Endothelial cell (in vitro differentiated cells): ENCODE measurements at regions not wholly inside any gene's neighbourhood (a gene's known extent, or its start where the extent isn't known, plus 50 kb on each side); places are given as distances from the start of the nearest gene placed in this dataset.

Experiments
- DNase-seq: peaks from one replicate; pipeline ENCODE4 v3.0.0; 2021; ENCODE audit warnings: low spot score
- H3K27ac Mint-ChIP-seq: one replicate; pipeline ENCODE4 v1.8.0; 2021; ENCODE audit warnings: mixed read lengths, inconsistent platforms; ENCODE audit not compliant: unreplicated experiment
- H3K27me3 Mint-ChIP-seq: one replicate; pipeline ENCODE4 v1.8.0; 2021; ENCODE audit warnings: mild to moderate bottlenecking, moderate library complexity, mixed read lengths, inconsistent platforms; ENCODE audit not compliant: unreplicated experiment
- H3K36me3 Mint-ChIP-seq: one replicate; pipeline ENCODE4 v1.8.0; 2021; ENCODE audit warnings: mild to moderate bottlenecking, low read depth, mixed read lengths, inconsistent platforms; ENCODE audit not compliant: unreplicated experiment
- H3K4me1 Mint-ChIP-seq: one replicate; pipeline ENCODE4 v1.8.0; 2021; ENCODE audit warnings: mild to moderate bottlenecking, mixed read lengths, inconsistent platforms; ENCODE audit not compliant: unreplicated experiment
- H3K4me3 Mint-ChIP-seq: one replicate; pipeline ENCODE4 v1.8.0; 2021; ENCODE audit warnings: mild to moderate bottlenecking, mixed read lengths, inconsistent platforms; ENCODE audit not compliant: unreplicated experiment
- H3K9me3 Mint-ChIP-seq: one replicate; pipeline ENCODE4 v1.8.0; 2021; ENCODE audit warnings: mixed read lengths, inconsistent platforms; ENCODE audit not compliant: unreplicated experiment
- TF ChIP-seq, protein P1 (sequence below): fragments of 200-600 bp; sonication (generic); IDR thresholded peaks from one replicate; pipeline ENCODE4 v1.5.0; 2021; ENCODE audit warnings: antibody characterized with exemption; ENCODE audit not compliant: unreplicated experiment

DNA sequence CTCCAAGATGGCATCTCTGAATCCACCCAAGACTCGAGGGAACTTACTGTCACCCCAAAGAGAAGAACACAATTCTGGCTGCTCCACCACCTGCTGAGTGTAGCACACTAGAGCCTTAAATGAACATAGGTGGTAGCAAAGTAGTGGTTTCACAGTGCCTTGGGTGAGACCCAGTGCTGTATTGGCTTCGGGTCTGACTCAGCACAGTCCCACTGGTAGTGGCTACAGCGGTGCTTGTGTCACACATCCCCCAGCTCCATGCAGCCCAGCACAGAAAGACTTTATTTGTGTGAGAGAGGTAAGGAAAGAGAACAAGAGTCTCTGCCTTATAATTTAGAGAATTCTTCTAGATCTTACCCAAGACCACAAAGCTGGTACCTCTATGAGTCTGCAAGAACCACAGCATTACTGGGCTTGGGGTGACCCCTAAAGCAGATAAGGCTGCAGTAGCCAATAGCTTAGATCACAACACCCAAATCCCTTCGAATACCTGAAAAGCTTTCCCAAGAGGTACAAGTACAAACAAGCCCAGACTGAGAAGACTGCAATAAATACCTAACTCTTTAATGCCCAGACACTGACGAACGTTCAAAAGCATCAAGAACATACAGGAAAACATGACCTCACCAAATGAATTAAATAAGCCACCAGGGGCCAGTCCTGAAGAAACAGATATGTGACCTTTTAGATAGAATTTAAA is 83.3 kb upstream of the SLC38A4 start:
- Mint-ChIP-seq H3K4me1 (no peaks in the 10 kb centered on the region), H3K36me3 (no peaks in the 10 kb centered on the region), H3K27me3 (no peaks in the 10 kb centered on the region), H3K4me3 (no peak overlapping the region), H3K27ac (no peak overlapping the region), H3K9me3 (no peaks in the 10 kb centered on the region)
- no peak for DNase-seq
- TF ChIP-seq, protein P1, sequence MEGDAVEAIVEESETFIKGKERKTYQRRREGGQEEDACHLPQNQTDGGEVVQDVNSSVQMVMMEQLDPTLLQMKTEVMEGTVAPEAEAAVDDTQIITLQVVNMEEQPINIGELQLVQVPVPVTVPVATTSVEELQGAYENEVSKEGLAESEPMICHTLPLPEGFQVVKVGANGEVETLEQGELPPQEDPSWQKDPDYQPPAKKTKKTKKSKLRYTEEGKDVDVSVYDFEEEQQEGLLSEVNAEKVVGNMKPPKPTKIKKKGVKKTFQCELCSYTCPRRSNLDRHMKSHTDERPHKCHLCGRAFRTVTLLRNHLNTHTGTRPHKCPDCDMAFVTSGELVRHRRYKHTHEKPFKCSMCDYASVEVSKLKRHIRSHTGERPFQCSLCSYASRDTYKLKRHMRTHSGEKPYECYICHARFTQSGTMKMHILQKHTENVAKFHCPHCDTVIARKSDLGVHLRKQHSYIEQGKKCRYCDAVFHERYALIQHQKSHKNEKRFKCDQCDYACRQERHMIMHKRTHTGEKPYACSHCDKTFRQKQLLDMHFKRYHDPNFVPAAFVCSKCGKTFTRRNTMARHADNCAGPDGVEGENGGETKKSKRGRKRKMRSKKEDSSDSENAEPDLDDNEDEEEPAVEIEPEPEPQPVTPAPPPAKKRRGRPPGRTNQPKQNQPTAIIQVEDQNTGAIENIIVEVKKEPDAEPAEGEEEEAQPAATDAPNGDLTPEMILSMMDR, result no peak

DNA sequence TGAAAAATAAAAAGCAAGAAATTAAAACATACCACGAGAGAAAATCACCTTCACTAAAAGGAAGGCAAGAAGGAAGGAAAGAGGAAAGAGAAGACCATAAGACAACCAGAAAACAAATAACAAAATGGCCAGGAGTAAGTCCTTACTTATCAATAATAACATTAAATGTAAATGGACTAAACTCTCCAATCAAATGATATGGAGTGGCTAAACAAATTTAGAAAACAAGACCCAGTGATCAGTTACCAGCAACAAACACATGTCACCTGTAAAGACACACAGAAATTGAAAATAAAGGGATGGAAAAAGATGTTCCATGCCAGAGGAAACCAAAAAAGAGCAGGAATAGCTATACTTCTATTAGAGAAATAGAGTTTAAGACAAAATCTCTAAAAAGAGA is 85.0 kb upstream of the SLC38A4 start:
- Mint-ChIP-seq H3K9me3 (no peaks in the 10 kb centered on the region), H3K4me3 (no peak overlapping the region), H3K27ac (no peak overlapping the region), H3K27me3 (no peaks in the 10 kb centered on the region), H3K36me3 (no peaks in the 10 kb centered on the region), H3K4me1 (no peaks in the 10 kb centered on the region)
- TF ChIP-seq, protein P1, result no peak
- DNase-seq, result no peak

DNA sequence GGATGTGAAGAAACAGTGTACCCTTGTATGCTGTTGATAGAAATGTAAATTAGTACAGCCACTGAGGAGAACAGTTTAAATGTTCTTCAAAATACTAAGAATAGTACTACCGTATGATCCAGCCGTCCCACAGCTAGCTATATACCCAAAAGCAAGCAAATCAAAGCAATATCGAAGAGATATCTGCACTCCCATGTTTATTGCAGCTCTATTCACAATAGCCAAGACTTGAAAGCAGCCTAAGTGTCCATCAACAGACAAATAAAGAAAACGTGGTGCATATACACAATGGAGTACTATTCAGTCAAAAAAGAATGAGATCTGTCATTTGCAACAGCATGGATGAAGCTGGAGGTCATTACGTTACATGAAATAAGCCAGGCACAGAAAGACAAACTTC is 88.5 kb upstream of the SLC38A4 start:
- TF ChIP-seq, protein P1, result no peak
- Mint-ChIP-seq H3K27ac (no peak overlapping the region), H3K9me3 (no peaks in the 10 kb centered on the region), H3K36me3 (no peaks in the 10 kb centered on the region), H3K4me1 (no peaks in the 10 kb centered on the region), H3K27me3 (peaks cover 2% of the 10 kb centered on the region), H3K4me3 (no peak overlapping the region)
- no peak for DNase-seq

DNA sequence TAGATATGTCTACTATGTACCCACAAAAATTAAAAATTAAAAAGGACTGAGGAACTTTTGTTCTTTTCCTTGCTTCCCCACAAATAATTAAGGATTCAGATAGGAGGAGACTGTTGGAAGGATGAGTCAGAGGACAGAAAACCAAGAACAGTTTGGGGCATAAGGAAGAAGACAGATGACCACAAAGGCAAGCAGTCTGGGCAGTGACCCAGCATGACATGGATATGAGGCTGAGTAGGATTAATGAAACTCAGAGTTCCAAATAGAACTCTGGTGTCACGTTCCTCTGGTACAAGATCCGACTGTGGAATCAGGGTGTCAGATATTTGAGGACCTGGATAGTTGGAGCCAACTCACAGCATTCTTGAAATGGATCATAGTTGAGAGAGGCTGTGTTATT is 89.3 kb upstream of the SLC38A4 start:
- no peaks in the 10 kb centered on the region for H3K9me3 Mint-ChIP-seq
- no peak for DNase-seq
- no peaks in the 10 kb centered on the region for H3K36me3 Mint-ChIP-seq

DNA sequence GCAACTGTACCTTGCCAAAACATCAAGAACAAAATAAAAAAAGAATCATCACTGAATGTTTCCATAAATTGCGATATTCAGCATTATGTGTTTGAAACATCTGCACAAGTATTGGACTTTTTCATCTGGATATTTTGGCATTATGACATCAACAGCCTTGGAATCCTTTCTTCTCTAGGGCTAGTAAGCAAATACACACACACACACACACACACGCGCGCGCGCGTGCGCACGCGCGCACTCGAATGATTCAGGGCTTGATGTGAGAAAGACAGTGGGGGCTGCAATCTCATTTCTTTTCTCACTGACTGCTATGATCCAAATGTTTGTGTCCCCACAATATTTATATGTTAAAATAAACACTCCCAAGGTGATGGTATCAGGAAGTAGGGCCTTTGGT is 90.0 kb upstream of the SLC38A4 start:
- TF ChIP-seq, protein P1, result no peak
- Mint-ChIP-seq H3K36me3 (no peaks in the 10 kb centered on the region), H3K4me1 (no peaks in the 10 kb centered on the region), H3K27ac (no peak overlapping the region), H3K27me3 (peaks cover 2% of the 10 kb centered on the region), H3K4me3 (no peak overlapping the region), H3K9me3 (no peaks in the 10 kb centered on the region)
- no peak for DNase-seq

More for the DNA sequence above, 89.3 kb upstream of the SLC38A4 start:
- Mint-ChIP-seq H3K4me3 (no peak overlapping the region), H3K27ac (no peak overlapping the region), H3K27me3 (peaks cover 2% of the 10 kb centered on the region), H3K4me1 (no peaks in the 10 kb centered on the region)
- TF ChIP-seq, protein P1, result no peak
